Hematopoietic multipotent progenitor cell treated with erythropoietin and hydrocortisone succinate and interleukin-3 and kit ligand, for 4 days (in vitro differentiated cells): ENCODE measurements at regions not wholly inside any gene's neighbourhood (a gene's known extent, or its start where the extent isn't known, plus 50 kb on each side); places are given as distances from the start of the nearest gene placed in this dataset.
A peak's percentile ranks its signal among the peaks of the same experiment; 100 is the strongest.
"Not testable (repeated sequence)": the region's sequence is repeated elsewhere in the genome, so short reads cannot be mapped to it uniquely, and the experiment has no call there.

Source experiments
- DNase-seq: peaks from one replicate; pipeline ENCODE4 v3.0.0-alpha.2; 2015

DNA sequence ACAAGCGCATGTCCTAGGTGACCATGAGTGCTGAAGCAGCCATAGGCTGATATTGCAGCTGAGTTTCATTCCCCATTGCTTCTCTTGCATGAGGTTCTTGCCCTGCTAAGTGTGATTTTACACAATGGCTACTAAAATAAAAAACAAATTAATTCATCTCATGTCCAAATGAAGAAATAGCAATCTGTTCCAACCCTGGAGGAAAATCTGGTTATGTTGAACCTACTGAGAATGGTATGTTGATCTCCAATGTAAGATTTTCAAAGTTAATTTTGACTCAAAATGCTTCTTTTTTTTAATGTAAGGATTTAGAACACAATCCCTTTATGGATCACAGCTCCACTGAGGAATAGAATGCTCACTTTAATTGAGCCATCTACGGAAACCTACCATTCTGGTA is 254.2 kb upstream of the CRBN start:
- DNase-seq, result no peak

DNA sequence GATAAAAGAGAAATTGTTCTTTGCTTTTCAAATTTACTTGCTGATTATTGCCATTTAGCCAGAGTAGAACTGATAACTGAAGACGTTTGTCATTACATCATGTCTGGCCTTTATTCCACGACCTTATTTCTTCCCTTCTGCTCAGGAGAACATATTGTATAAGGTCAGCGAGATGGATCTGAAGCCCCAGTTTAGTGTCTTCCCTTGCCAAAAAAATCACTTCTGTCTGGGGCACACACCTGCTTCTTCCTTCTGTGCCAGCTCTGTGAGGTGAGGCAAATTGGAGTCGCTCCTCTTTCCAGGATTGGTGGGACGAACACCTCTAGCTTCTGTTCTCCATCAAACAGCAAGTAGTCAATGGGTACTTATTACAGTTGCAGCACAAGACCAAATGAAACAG is 250.3 kb upstream of the CRBN start:
- DNase-seq, result no peak

DNA sequence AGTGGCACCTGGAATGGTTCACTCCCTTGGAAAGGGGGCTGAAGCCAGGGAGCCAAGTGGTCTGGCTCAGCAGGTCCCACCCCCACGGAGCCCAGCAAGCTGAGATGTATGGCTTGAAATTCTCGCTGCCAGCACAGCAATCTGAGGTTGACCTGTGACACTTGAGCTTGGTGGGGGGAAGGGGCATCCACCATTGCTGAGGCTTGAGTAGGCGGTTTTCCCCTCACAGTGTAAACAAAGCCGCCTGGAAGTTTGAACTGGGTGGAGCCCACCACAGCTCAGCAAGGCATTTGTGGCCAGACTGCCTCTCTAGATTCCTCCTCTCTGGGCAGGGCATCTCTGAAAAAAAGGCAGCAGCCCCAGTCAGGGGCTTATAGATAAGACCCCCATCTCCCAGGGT is 228.2 kb upstream of the CRBN start:
- not testable (repeated sequence) for DNase-seq

DNA sequence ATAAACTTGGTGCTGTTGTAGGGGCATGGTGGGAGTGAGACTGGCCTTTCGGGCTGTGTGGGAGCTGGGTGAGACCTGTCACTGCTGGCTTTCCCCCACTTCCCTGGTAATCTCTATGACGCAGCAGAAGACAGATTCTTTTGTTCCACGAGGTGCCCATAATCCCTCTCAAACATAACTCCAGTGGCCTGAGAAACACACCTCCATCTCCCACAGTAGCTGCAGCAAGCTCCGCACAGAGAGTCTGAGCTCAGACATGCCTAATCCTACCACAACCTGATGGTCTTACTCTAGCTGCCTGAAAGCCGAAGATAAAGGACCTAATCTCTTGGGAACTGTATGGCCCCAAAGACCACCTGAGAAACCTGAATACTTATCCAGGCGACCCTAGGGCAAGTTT is 225.6 kb upstream of the CRBN start:
- DNase-seq, result no peak

DNA sequence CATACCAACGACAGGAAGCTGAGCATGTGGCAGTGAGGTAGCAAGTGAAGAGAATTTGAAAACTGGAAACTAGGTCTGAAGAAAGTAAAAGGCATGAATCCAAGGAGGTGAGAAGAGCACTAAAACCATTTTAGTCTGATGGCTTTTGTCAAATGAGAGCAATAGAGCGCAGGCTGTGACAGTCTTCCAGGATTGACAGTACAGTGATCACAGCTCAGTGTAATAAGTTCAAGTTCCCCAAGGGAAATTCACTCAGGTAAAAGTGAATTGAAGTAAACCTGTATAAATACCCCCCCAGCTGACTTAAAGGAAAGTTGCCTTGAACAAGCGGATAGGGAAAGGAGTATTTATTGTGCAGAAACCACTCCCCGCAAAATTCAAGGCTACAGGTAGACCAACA is 224.2 kb upstream of the CRBN start:
- no peak for DNase-seq

GRCh38 chr3:3392946-3393345 is 213.5 kb upstream of the CRBN start:
- no peak for DNase-seq

DNA sequence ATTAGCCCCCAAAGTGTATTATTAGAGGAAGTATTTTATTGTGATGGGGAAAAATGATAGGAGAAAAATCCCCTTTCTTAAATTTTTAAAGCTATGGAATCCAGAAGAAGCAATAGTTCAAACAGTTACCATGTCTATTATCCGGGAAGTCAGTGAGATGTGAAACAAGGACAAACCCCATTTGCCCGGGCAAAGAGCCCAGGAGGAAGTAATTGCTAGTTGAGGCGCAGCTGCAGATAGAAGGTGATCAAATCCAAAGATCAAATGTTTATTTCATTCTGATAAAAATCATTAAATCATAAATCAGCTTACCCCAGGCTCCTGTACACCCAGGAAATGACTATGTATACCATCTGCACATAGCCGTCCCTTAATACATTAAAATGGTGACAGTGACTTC is 204.0 kb upstream of the CRBN start:
- DNase-seq, result peak; percentile 5

- no peak for DNase-seq
Measured at GRCh38 chr3:3372210-3372777, 192.8 kb upstream of the CRBN start.

GRCh38 chr3:3368306-3368705 is 188.8 kb upstream of the CRBN start:
- DNase-seq, result no peak

DNA sequence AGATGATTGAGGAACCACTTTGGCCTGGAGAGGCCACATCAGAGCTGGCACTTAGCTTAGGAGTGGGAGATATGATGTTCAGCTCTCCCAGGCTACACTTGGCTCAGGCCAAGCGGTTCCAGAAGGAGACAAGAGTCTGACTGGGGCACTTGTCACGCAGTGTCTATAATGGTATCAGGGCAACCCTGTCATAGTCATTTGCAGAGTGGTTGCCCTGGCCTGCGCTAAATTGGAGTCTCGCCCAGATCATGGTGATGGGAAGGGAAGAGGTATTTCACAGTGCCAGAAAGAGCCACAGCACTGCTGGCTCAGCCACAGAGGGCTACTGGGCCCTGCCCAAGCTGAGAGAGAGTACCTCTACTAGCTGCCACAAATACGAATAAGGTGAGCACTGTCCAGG is 186.9 kb upstream of the CRBN start:
- DNase-seq, result peak; percentile 13

DNA sequence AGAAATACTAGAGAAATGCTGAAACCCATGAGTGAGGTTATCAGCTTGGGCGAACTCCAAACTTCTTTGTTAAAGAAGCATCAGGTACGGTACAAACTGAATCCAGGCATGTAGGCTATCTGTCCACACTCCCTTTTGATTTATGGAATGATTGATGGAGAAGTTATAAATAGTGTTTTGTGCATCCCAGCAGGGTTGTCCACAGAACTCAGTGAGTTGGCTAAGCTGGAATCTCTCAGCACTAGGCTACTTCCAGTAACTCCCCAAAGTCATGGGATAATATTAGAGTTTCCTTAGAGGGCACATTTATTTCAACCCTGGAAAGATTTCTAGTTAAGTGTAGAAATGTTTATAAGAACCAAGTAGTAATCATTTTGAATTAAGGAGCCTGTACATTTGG is 186.2 kb upstream of the CRBN start:
- no peak for DNase-seq

DNA sequence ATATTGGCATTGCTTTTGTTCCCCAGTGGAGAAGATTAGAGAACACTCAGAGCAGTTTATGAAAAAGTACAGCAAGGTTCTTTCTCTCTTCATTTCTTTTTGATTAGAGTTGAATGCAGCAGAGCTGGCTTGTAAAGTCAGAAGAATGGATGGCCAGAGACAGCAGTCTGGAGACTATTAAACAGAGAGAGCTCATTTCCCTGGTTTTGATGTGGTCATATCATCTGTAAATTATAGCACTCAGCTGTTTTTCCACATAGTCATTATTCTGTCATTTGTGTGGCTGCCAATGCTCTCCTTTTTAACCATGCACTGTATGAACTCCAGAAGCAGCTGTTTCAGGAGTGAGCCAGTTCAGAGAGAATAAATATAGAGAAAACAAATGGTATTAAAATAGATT is 177.4 kb upstream of the CRBN start:
- DNase-seq, result no peak

DNA sequence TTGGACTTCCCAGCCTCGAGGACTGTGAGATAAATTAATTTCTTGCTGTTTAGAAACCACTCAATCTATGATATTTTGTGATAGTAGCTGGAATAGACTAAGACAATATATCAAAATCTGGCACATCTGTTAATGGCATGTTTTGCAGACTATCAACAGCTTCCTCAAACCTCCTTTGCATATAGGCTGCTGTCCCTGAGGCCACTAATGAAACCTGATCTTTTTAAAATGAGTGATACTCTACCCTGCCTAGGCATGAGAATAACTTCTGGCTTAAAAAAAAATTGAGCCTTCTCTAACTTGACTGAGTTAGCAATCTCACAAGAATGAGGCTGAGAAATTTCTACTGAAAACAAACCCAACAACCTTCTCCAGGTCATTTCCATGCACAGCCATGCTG is 176.0 kb upstream of the CRBN start:
- DNase-seq, result no peak

- DNase-seq, result no peak
Measured at GRCh38 chr3:3353153-3353552, 173.7 kb upstream of the CRBN start.

- DNase-seq, result no peak
Measured at GRCh38 chr3:3351226-3351625, 171.7 kb upstream of the CRBN start.

- not testable (repeated sequence) for DNase-seq
Measured at GRCh38 chr3:3347056-3347455, 167.6 kb upstream of the CRBN start.

DNA sequence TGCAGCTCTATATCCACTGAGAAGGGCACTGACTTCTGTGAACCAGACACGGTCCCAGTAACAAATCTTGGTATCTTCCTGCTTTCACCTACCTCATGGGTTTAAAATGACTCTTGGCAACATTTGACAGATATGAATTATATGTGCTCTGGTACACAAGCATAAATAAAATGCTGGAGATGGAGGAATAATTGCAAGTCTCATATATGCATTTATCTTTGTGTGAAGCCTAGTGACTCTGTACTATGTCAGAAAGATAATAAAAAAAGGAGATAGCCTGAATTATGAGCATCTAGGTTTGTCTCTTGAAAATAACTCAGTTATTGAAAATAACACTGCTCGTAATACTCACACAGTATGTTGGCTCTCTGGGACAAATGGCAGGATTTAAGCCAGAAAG is 167.1 kb upstream of the CRBN start:
- DNase-seq, result no peak

GRCh38 chr3:3342141-3342540 is 162.7 kb upstream of the CRBN start:
- no peak for DNase-seq

- DNase-seq, result no peak
Measured at GRCh38 chr3:3340965-3341895, 161.7 kb upstream of the CRBN start.

- DNase-seq, result no peak
Measured at GRCh38 chr3:3340526-3340925, 161.0 kb upstream of the CRBN start.

DNA sequence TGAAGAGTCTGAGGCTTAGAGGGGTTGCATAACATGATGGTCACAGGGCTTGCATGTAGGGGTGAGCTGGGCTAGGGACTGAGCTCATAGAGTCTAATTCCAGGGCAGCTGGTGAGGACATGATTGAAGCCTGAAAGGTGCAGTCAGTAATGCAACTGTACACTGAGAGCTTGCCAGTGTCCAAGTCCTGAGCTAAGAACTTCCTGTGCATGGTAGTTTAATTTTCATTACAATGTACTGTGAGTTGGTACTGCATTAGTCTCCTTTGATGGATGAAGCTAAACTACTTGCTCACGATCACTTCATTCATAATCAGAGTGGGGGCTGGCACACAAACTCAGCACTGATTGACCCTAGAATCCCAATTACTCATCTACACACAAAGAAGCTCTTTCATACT is 156.4 kb upstream of the CRBN start:
- no peak for DNase-seq

GRCh38 chr3:3334491-3334890 is 155.0 kb upstream of the CRBN start:
- no peak for DNase-seq

DNA sequence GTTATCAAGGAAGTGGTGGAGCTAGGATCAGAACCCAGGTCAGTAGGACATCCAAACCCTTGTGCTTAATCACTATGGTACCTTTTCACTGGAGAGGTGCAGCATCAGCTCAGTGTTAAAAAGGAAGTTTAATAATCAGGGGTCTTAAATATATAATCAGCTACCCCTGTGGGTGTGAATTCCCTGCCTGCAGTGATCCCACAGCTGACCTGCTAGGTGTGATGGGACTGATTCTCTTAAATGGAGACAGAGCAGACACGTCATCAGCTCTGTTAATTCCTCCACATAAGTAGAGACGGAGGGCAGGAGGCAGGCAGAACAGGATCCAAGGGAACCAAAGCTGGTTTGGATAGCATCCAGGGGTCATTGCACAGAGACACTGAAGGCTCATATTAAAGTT is 154.1 kb upstream of the CRBN start:
- DNase-seq, result no peak

GRCh38 chr3:3316521-3316920 is 137.0 kb upstream of the CRBN start:
- DNase-seq, result peak; percentile 77

DNA sequence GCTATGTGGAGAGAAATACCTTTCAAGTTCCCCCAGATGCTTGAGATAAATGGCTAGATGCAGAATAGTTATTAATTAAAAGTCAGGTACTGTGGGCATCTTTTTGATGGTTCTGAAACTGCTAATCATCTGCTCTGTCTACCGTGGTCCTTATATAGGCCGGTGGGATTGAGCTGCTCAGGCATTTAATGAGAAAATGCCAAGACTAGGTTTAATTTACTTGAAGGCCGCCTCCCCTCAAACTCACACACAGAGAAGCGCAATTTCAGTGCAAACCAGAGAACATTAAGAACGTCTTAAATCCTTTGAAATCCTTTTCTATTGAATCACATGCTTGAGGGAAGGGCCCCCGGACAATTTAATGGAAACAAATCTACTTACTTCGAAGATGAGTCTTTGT is 136.4 kb upstream of the CRBN start:
- DNase-seq, result no peak
